ENCODE measurements at regions not wholly inside any gene's neighbourhood (a gene's known extent, or its start where the extent isn't known, plus 50 kb on each side); places are given as distances from the start of the nearest gene placed in this dataset.

DNA sequence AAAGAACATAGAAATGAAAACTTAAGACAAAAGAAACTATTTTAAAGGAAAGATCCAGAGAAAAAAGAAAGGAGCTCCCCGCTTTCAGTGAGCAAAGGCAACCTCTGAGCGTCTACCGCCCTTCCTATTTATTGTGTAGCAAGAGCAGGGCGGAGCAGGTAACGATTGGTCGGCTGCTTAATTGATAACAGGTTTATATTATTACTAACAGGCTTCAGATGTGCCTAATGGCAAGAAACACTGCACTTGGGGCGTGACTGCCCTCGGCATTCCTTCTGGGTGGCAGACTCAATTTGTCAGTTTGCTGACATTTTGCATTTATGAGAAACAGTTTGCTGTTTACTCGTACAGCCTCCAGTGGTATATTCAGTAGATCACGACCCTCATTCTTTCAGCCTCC is 482.7 kb upstream of the C9orf72 start:
- ChIA-PET POLR2A (ENCODE audit: low non-redundant PET) (no interaction called here), CTCF (interaction anchor here (0.7 kb wide), 1 partner anchor 110 kb away, joined by 3 read pairs; no protein-coding TSS in a partner anchor)
- no peak for DNase-seq (ENCODE audit: low spot score)
- TF ChIP-seq, protein P1, sequence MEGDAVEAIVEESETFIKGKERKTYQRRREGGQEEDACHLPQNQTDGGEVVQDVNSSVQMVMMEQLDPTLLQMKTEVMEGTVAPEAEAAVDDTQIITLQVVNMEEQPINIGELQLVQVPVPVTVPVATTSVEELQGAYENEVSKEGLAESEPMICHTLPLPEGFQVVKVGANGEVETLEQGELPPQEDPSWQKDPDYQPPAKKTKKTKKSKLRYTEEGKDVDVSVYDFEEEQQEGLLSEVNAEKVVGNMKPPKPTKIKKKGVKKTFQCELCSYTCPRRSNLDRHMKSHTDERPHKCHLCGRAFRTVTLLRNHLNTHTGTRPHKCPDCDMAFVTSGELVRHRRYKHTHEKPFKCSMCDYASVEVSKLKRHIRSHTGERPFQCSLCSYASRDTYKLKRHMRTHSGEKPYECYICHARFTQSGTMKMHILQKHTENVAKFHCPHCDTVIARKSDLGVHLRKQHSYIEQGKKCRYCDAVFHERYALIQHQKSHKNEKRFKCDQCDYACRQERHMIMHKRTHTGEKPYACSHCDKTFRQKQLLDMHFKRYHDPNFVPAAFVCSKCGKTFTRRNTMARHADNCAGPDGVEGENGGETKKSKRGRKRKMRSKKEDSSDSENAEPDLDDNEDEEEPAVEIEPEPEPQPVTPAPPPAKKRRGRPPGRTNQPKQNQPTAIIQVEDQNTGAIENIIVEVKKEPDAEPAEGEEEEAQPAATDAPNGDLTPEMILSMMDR (conservative IDR thresholded peaks at IDR 0.05; ENCODE audit: low read depth), result no peak
- no peak overlapping the region for H3K27ac ChIP-seq

DNA sequence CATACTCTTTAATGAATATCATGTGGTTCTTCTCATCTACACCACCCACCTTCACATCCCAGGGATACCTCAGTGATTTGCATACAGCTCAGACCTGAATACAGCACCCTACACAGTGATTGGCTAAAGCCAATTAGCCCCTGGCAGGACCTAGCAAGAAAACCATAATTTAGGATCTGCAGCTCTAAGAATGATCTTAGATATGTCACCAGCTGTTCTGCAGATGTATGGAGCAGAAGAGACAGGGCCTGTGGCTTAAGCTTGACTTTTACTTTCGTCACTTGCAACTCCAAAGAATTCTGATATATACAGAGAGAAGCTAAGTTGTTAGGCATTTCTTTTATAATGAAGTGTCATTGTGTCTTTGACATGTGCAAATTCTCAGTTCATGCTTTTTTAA is 483.2 kb upstream of the C9orf72 start:
- no peak for DNase-seq (ENCODE audit: low spot score)
- no peak overlapping the region for H3K27ac ChIP-seq
- CTCF ChIA-PET, result interaction anchor here (0.6 kb wide), 1 partner anchor 443 kb away, joined by 4 read pairs; no protein-coding TSS in a partner anchor
- TF ChIP-seq, protein P1 (conservative IDR thresholded peaks at IDR 0.05; ENCODE audit: low read depth), result no peak
- POLR2A ChIA-PET (ENCODE audit: low non-redundant PET), result no interaction called here

DNA sequence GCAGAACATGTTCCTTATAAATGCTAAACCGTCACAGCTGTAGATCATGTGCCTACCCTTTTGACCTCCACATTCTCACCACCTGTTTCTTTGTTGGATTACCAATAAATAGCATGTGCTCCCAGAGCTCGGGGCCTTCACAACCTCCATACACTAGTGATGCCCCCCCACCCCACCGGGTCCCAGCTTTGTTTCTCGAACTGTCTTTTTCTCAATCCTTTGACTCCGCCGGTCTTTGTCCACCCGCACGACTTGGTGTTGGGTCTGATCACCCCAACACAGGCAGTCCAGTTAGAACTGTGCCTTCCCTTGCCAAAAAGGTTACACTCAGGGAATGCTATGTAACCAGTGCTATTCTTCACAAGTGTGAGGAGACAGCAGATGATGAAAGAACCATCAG is 485.9 kb upstream of the C9orf72 start:
- H3K27ac ChIP-seq, result no peak overlapping the region
- CTCF ChIA-PET, result no interaction called here
- no peak for DNase-seq (ENCODE audit: low spot score)
- TF ChIP-seq, protein P1 (conservative IDR thresholded peaks at IDR 0.05; ENCODE audit: low read depth), result no peak
- POLR2A ChIA-PET (ENCODE audit: low non-redundant PET), result no interaction called here

DNA sequence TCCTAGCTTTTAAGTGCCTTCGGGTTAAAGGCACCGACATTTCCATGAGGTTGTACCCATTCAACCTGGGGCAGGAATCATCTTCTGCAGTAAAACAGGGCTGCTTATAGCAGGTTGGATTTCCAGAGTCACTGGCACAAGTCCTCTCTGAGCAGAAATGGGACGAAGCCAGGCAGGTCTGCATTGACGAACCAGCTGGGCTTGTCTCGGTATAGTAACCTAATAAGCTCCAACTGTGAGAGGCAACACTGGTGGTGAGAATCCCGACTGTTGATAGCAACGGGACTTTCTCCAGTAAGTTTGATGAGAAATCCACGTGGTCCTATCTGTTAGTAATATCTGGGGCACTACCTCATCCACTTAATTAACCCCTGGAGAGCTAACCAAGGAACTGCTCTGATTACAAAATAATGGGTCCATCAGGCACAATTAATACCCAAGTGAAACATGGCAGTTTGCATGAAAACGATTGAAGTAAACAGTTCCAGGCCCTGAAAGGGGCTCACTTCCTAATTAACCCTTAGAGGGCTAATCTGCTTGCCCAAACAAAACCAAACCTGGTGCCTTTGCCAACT is 491.0 kb upstream of the C9orf72 start:
- CTCF ChIA-PET, result interaction anchor here (0.6 kb wide), 1 partner anchor 58 kb away, joined by 4 read pairs; no protein-coding TSS in a partner anchor
- TF ChIP-seq, protein P1 (conservative IDR thresholded peaks at IDR 0.05; ENCODE audit: low read depth), result no peak
- no peak overlapping the region for H3K27ac ChIP-seq
- POLR2A ChIA-PET (ENCODE audit: low non-redundant PET), result no interaction called here
- DNase-seq (ENCODE audit: low spot score), result no peak

DNA sequence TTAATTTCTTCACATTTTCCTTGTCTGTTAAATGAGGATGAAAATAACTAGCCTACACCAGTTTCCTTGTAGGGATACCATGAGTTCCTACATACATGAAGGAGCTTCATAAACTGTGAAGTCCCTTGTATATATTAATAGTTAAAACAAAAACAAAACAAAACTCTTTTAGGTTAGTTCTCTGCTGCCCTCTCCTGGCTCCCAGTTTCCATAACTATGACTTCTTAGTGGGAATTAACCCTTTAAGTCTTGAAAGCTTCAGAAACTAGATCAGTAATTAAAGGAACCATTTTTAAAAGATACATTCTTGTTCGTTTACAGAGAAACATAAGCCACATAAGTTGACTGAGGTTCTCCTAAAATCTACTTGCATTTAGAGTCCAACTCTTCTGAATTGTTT is 500.0 kb upstream of the C9orf72 start:
- DNase-seq (ENCODE audit: low spot score), result peak; percentile 34
- no peak overlapping the region for H3K27ac ChIP-seq
- POLR2A ChIA-PET (ENCODE audit: low non-redundant PET), result no interaction called here
- CTCF ChIA-PET, result interaction anchor here (0.5 to 1.7 kb wide), 9 partner anchors 19 to 724 kb away, joined by 3 to 20 read pairs (median 4); no protein-coding TSS in a partner anchor
- TF ChIP-seq, protein P1 (conservative IDR thresholded peaks at IDR 0.05; ENCODE audit: low read depth), result peak; percentile 62

DNA sequence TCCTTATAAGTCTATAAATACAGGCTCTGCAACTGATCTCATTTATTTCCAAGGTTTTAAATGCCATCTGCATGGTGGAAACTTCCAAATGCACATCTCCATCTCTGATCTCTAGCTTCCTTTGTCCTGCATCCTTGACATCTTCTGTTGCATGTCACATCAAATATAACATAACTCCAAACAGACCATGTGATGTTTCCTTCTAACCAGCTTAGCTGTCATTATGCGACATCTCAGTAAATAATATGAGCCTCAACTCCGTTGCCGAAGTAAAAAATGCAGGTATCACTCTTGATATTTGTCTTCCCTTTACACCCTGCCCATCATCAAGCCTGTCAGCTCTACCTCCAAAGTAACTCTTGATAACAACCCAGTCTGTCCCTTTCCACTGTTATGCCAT is 506.4 kb upstream of the C9orf72 start:
- DNase-seq (ENCODE audit: low spot score), result no peak
- ChIA-PET CTCF (interaction anchor here (0.6 kb wide), 2 partner anchors 276 to 1440 kb away, joined by 3 read pairs; no protein-coding TSS in a partner anchor), POLR2A (ENCODE audit: low non-redundant PET) (no interaction called here)

More for the DNA sequence above, 506.4 kb upstream of the C9orf72 start:
- no peak overlapping the region for H3K27ac ChIP-seq
- TF ChIP-seq, protein P1 (conservative IDR thresholded peaks at IDR 0.05; ENCODE audit: low read depth), result no peak

All from RWPE1 (cell line).